ENCODE measurements at regions not wholly inside any gene's neighbourhood (a gene's known extent, or its start where the extent isn't known, plus 50 kb on each side); places are given as distances from the start of the nearest gene placed in this dataset.

DNA sequence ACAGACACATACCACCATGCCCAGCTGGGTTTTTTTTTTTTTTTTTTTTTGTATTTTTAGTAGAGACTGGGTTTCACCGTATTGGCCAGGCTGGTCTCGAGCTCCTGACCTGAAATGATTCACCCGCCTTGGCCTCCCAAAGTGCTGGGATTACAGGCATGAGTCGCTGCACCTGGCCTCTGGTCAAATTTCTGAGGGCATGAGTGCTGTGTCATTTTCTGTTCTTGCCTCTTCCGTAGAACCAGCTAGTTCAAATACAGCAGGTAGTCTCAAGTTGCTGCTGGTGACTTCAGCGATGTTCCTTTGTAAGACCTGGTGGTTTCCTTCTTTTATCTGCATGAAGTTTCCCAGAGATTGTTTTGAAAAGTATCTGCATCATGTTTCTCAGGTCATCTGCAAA lies 134.8 kb upstream of the SHH start:
- DNase-seq: no peak
- in situ Hi-C loops (cut with MboI): no loop called here
- Histone ChIP-seq H3K36me3 (ENCODE audit: low read depth) (no peaks in the 10 kb centered on the region), H4K20me1 (ENCODE audit: insufficient read depth) (no peaks in the 10 kb centered on the region), H2AFZ (no peak overlapping the region), H3F3A (ENCODE audit: insufficient read depth) (no peaks in the 10 kb centered on the region), H3K9me3 (ENCODE audit: low read depth) (no peaks in the 10 kb centered on the region), H3K79me2 (ENCODE audit: insufficient read depth) (no peaks in the 10 kb centered on the region), H3K27me3 (replicated peaks; ENCODE audit: insufficient read depth) (no peaks in the 10 kb centered on the region), H3K9ac (no peak overlapping the region), H3K9me2 (ENCODE audit: insufficient read depth) (no peaks in the 10 kb centered on the region), H3K4me2 (ENCODE audit: unreplicated experiment) (no peak overlapping the region), H3K4me3 (no peak overlapping the region), H3K27ac (no peak overlapping the region), H3K4me1 (ENCODE audit: insufficient read depth) (no peaks in the 10 kb centered on the region)
- TF ChIP-seq EZH2 (IDR thresholded peaks at IDR 0.05; ENCODE audit: insufficient read depth, poor library complexity, severe bottlenecking) (no peak), EZH2phosphoT487 (IDR thresholded peaks at IDR 0.05; ENCODE audit: insufficient read depth, low read depth) (no peak)
- WGBS, 2 experiments (ENCODE audit: low coverage in 1 of 2, low lambda C conversion rate in 2 of 2, missing lambda C conversion rate in 2 of 2): 27 to 28% methylated on average over 5 to 6 of the region's 6 CpGs

DNA sequence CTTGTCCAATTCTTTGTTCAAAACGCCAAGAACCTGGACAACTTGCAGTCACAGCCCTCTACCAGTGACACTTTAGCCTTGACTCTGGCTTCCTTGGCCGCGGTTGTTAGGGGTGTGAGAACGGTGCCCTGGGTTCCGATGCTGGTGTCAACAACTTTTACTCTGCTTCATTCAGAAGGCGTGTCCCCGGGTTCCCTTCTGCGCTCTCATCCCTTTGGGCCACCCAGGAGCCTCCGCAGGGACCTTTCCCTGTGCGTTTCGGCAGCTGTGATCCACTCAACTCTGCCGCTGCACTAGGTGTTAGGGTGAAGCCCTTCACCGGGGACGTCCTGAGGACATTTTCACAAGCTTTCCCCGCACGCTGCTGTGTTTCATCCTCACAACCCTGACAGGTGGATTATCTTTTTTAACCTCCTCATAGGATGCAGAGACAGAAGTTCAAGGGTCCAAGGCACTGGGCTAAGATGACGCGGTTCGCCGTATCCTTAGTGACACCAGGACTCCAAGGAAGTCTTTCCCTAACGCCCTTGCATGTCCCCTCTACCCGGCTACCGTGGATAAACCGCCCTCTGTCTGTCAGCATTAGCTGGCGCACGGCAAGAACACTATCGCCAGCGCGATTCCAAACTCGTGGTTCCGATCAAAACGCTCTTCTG lies 133.5 kb upstream of the SHH start:
- Histone ChIP-seq H2AFZ (no peak overlapping the region), H3K4me1 (ENCODE audit: insufficient read depth) (no peaks in the 10 kb centered on the region), H3K9me2 (ENCODE audit: insufficient read depth) (no peaks in the 10 kb centered on the region), H3K4me2 (ENCODE audit: unreplicated experiment) (no peak overlapping the region), H4K20me1 (ENCODE audit: insufficient read depth) (no peaks in the 10 kb centered on the region), H3K9ac (no peak overlapping the region), H3F3A (ENCODE audit: insufficient read depth) (no peaks in the 10 kb centered on the region), H3K9me3 (ENCODE audit: low read depth) (no peaks in the 10 kb centered on the region), H3K27me3 (replicated peaks; ENCODE audit: insufficient read depth) (no peaks in the 10 kb centered on the region), H3K36me3 (ENCODE audit: low read depth) (no peaks in the 10 kb centered on the region), H3K79me2 (ENCODE audit: insufficient read depth) (no peaks in the 10 kb centered on the region), H3K4me3 (no peak overlapping the region), H3K27ac (no peak overlapping the region)
- WGBS, 2 experiments (ENCODE audit: low coverage in 1 of 2, low lambda C conversion rate in 2 of 2, missing lambda C conversion rate in 2 of 2): 69 to 72% methylated on average over 32 of the region's 32 CpGs
- no peak for DNase-seq
- in situ Hi-C loops (cut with MboI): no loop called here
- TF ChIP-seq EZH2phosphoT487 (IDR thresholded peaks at IDR 0.05; ENCODE audit: insufficient read depth, low read depth): no peak
- TF ChIP-seq EZH2 (IDR thresholded peaks at IDR 0.05; ENCODE audit: insufficient read depth, poor library complexity, severe bottlenecking): no peak

GRCh38 chr7:155944901-155945300 lies 132.6 kb upstream of the SHH start:
- H3F3A ChIP-seq (ENCODE audit: insufficient read depth): no peaks in the 10 kb centered on the region
- TF ChIP-seq EZH2 (IDR thresholded peaks at IDR 0.05; ENCODE audit: insufficient read depth, poor library complexity, severe bottlenecking) (no peak), EZH2phosphoT487 (IDR thresholded peaks at IDR 0.05; ENCODE audit: insufficient read depth, low read depth) (no peak)
- no peaks in the 10 kb centered on the region for H3K9me3 ChIP-seq (ENCODE audit: low read depth)
- no peaks in the 10 kb centered on the region for H3K36me3 ChIP-seq (ENCODE audit: low read depth)
- H3K9ac ChIP-seq: no peak overlapping the region
- DNase-seq: no peak
- H3K9me2 ChIP-seq (ENCODE audit: insufficient read depth): no peaks in the 10 kb centered on the region
- no peaks in the 10 kb centered on the region for H3K4me1 ChIP-seq (ENCODE audit: insufficient read depth)
- H3K4me2 ChIP-seq (ENCODE audit: unreplicated experiment): no peak overlapping the region
- H2AFZ ChIP-seq: no peak overlapping the region
- H3K4me3 ChIP-seq: no peak overlapping the region
- no peak overlapping the region for H3K27ac ChIP-seq
- H3K27me3 ChIP-seq (replicated peaks; ENCODE audit: insufficient read depth): no peaks in the 10 kb centered on the region
- WGBS, 2 experiments (ENCODE audit: low coverage in 1 of 2, low lambda C conversion rate in 2 of 2, missing lambda C conversion rate in 2 of 2): 56 to 60% methylated on average over 6 of the region's 6 CpGs
- in situ Hi-C loops (cut with MboI): no loop called here
- H4K20me1 ChIP-seq (ENCODE audit: insufficient read depth): no peaks in the 10 kb centered on the region
- no peaks in the 10 kb centered on the region for H3K79me2 ChIP-seq (ENCODE audit: insufficient read depth)

- no peaks in the 10 kb centered on the region for H3K9me2 ChIP-seq (ENCODE audit: insufficient read depth)
- no peak overlapping the region for H2AFZ ChIP-seq
- TF ChIP-seq EZH2phosphoT487 (IDR thresholded peaks at IDR 0.05; ENCODE audit: insufficient read depth, low read depth) (no peak), EZH2 (IDR thresholded peaks at IDR 0.05; ENCODE audit: insufficient read depth, poor library complexity, severe bottlenecking) (no peak)
- no peak overlapping the region for H3K4me2 ChIP-seq (ENCODE audit: unreplicated experiment)
- no peaks in the 10 kb centered on the region for H3K27me3 ChIP-seq (replicated peaks; ENCODE audit: insufficient read depth)
- H4K20me1 ChIP-seq (ENCODE audit: insufficient read depth): no peaks in the 10 kb centered on the region
- WGBS, 2 experiments (ENCODE audit: low coverage in 1 of 2, low lambda C conversion rate in 2 of 2, missing lambda C conversion rate in 2 of 2): 9 to 11% methylated on average over 6 of the region's 6 CpGs
- H3K4me1 ChIP-seq (ENCODE audit: insufficient read depth): no peaks in the 10 kb centered on the region
- no peak overlapping the region for H3K4me3 ChIP-seq
- in situ Hi-C loops (cut with MboI): no loop called here
- H3F3A ChIP-seq (ENCODE audit: insufficient read depth): no peaks in the 10 kb centered on the region
- no peaks in the 10 kb centered on the region for H3K9me3 ChIP-seq (ENCODE audit: low read depth)
- no peak for DNase-seq
- H3K79me2 ChIP-seq (ENCODE audit: insufficient read depth): no peaks in the 10 kb centered on the region
- H3K9ac ChIP-seq: no peak overlapping the region
- H3K36me3 ChIP-seq (ENCODE audit: low read depth): no peaks in the 10 kb centered on the region
- H3K27ac ChIP-seq: no peak overlapping the region
Observed at GRCh38 chr7:155943251-155943899, 131.1 kb upstream of the SHH start.

All from GM23248 (cell line).